PC-3 (cell line): ENCODE measurements at regions not wholly inside any gene's neighbourhood (a gene's known extent, or its start where the extent isn't known, plus 50 kb on each side); places are given as distances from the start of the nearest gene placed in this dataset.

ENCODE experiments used
- ATAC-seq: fragments of 200-7000 bp; cut with Tn5 transposase; 2 replicates; pipeline ENCODE4 v1.9.1; 2020; ENCODE audit warnings: mild to moderate bottlenecking, moderate library complexity
- BruUV-seq: library from RNA; stranded (reverse); fragments of 400-500 nt; replicated peaks from 2 replicates; lab custom pipeline; 2021; lab: Mats Ljungman, UMichigan
- CTCF ChIA-PET: fragments of 300-600 bp; sonication (Branson Sonifier 250); formaldehyde crosslinking; loops from one replicate; lab custom pipeline; 2022; ENCODE audit warnings: antibody characterized with exemption; lab: Charles Lee
- POLR2A ChIA-PET: fragments of 300-600 bp; sonication (Branson Sonifier 250); formaldehyde crosslinking; loops from one replicate; lab custom pipeline; 2022; ENCODE audit warnings: antibody characterized with exemption; ENCODE audit not compliant: unreplicated experiment; lab: Charles Lee
- DNase-seq: peaks from one replicate; pipeline ENCODE4 v3.0.0-alpha.2; 2015
- H2AFZ ChIP-seq: fragments of 300-600 bp; sonication (generic); 2 replicates; pipeline ENCODE4 v1.6.0; 2016; ENCODE audit warnings: antibody characterized with exemption, low read length
- H3F3A ChIP-seq: fragments of 300-600 bp; sonication (generic); one replicate; pipeline ENCODE4 v1.6.0; 2017; ENCODE audit warnings: antibody characterized with exemption, low read length, control low read depth, mild to moderate bottlenecking; ENCODE audit not compliant: unreplicated experiment
- H3K27ac ChIP-seq: fragments of 300-600 bp; sonication (generic); 2 replicates; pipeline ENCODE4 v1.5.1; 2016; ENCODE audit warnings: mild to moderate bottlenecking, low read length
- H3K27me3 ChIP-seq: fragments of 300-600 bp; sonication (generic); 2 replicates; pipeline ENCODE4 v1.6.1; 2016; ENCODE audit warnings: low read length, mixed read lengths
- H3K36me3 ChIP-seq: fragments of 300-600 bp; sonication (generic); 2 replicates; pipeline ENCODE4 v1.6.1; 2016; ENCODE audit warnings: low read depth, mixed run types, low read length, mixed read lengths
- H3K4me1 ChIP-seq: fragments of 300-600 bp; sonication (generic); 2 replicates; pipeline ENCODE4 v1.5.1; 2016; ENCODE audit warnings: low read length; ENCODE audit not compliant: insufficient read depth
- H3K4me2 ChIP-seq: fragments of 300-600 bp; sonication (generic); 2 replicates; pipeline ENCODE4 v1.6.0; 2016; ENCODE audit warnings: low read length
- H3K4me3 ChIP-seq: fragments of 300-600 bp; sonication (generic); 2 replicates; pipeline ENCODE4 v1.5.1; 2016; ENCODE audit warnings: mild to moderate bottlenecking, low read length, mixed read lengths
- H3K79me2 ChIP-seq: fragments of 300-600 bp; sonication (generic); 2 replicates; pipeline ENCODE4 v1.6.1; 2017; ENCODE audit warnings: low read length, mixed read lengths
- H3K9ac ChIP-seq: fragments of 300-600 bp; sonication (generic); 2 replicates; pipeline ENCODE4 v1.6.0; 2016; ENCODE audit warnings: mild to moderate bottlenecking, low read length
- H3K9me2 ChIP-seq: fragments of 300-600 bp; sonication (generic); replicated peaks from 2 replicates; pipeline ENCODE4 v1.6.1; 2016; ENCODE audit warnings: mixed run types, low read length, mixed read lengths
- H3K9me3 ChIP-seq: fragments of 300-600 bp; sonication (generic); 2 replicates; pipeline ENCODE4 v1.6.1; 2016; ENCODE audit warnings: low read length, mixed read lengths
- H4K20me1 ChIP-seq: fragments of 300-600 bp; sonication (generic); 2 replicates; pipeline ENCODE4 v1.6.1; 2016; ENCODE audit warnings: low read length, mixed read lengths
- CTCF ChIP-seq: fragments of 300-600 bp; sonication (generic); conservative IDR thresholded peaks from 2 replicates; pipeline ENCODE4 v1.5.1; 2017; ENCODE audit warnings: antibody characterized with exemption, low read depth, mild to moderate bottlenecking, low read length
- EZH2 ChIP-seq: fragments of 300-600 bp; sonication (generic); IDR thresholded peaks from one replicate; pipeline ENCODE4 v1.6.1; 2017; ENCODE audit warnings: antibody characterized with exemption, mild to moderate bottlenecking, low read length; ENCODE audit not compliant: unreplicated experiment
- EZH2phosphoT487 ChIP-seq: fragments of 300-600 bp; sonication (generic); IDR thresholded peaks from 2 replicates; pipeline ENCODE4 v1.6.1; 2018; ENCODE audit warnings: mild to moderate bottlenecking, antibody characterized with exemption, low read length, borderline replicate concordance
- intact Hi-C: fragments of 100-400 bp; cut with micrococcal nuclease; formaldehyde crosslinking; loops from 2 replicates; pipeline ENCODE4 v1.9.0; 2023

DNA sequence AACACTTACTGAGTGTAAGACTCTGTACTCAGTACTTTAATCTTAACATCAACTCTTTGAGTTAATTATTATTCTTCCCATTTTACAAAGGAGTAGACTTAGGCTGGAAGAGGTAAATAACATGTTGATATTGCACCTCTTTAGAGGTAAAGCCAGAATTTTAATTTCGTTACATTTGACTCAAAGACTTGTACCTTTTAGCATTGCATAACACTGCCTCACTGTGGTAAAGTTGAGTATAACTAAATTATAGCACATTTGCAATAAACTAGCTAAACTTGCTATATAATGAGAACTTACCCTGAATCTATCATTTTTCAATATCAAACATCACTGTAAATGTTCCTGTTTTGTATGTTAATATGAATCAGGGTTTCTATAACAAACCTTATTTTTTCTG lies 218.5 kb downstream of the PRR32 start:
- intact Hi-C loops: no loop called here
- peak; percentile 6 for DNase-seq
- no peaks in the 10 kb centered on the region for H3K36me3 ChIP-seq
- H3F3A ChIP-seq: no peaks in the 10 kb centered on the region
- no peak overlapping the region for H3K4me3 ChIP-seq
- H2AFZ ChIP-seq: no peak overlapping the region
- ChIA-PET POLR2A (no interaction called here), CTCF (no interaction called here)
- H3K9ac ChIP-seq: no peak overlapping the region
- no peaks in the 10 kb centered on the region for H3K9me2 ChIP-seq
- no peaks in the 10 kb centered on the region for H3K27me3 ChIP-seq
- no peak for ATAC-seq
- TF ChIP-seq CTCF (peak; percentile 38; the same call in 1 of the 2 replicates), EZH2phosphoT487 (no peak)
- H3K27ac ChIP-seq: no peak overlapping the region
- no peaks in the 10 kb centered on the region for H4K20me1 ChIP-seq
- H3K4me1 ChIP-seq: no peaks in the 10 kb centered on the region
- H3K4me2 ChIP-seq: no peak overlapping the region
- no TSS peak for BruUV-seq
- no peaks in the 10 kb centered on the region for H3K9me3 ChIP-seq
- H3K79me2 ChIP-seq: no peaks in the 10 kb centered on the region

GRCh38 chrX:127057891-127058619 lies 238.5 kb downstream of the PRR32 start:
- ATAC-seq (no peak), DNase-seq (no peak)
- no peak overlapping the region for H3K4me3 ChIP-seq
- no peak overlapping the region for H3K4me2 ChIP-seq
- TF ChIP-seq EZH2 (no peak), EZH2phosphoT487 (no peak), CTCF (no peak)
- H3K9me2 ChIP-seq: no peaks in the 10 kb centered on the region
- ChIA-PET POLR2A (no interaction called here), CTCF (no interaction called here)
- no peak overlapping the region for H3K27ac ChIP-seq
- H3K36me3 ChIP-seq: no peaks in the 10 kb centered on the region
- H3K27me3 ChIP-seq: no peaks in the 10 kb centered on the region
- H4K20me1 ChIP-seq: no peaks in the 10 kb centered on the region
- intact Hi-C loops: no loop called here
- no peaks in the 10 kb centered on the region for H3K4me1 ChIP-seq
- no peaks in the 10 kb centered on the region for H3F3A ChIP-seq
- no peak overlapping the region for H2AFZ ChIP-seq
- H3K9ac ChIP-seq: no peak overlapping the region
- no TSS peak for BruUV-seq
- no peaks in the 10 kb centered on the region for H3K9me3 ChIP-seq
- no peaks in the 10 kb centered on the region for H3K79me2 ChIP-seq

GRCh38 chrX:127085939-127086338 lies 266.4 kb downstream of the PRR32 start:
- no peak overlapping the region for H3K9ac ChIP-seq
- no peaks in the 10 kb centered on the region for H3K36me3 ChIP-seq
- DNase-seq (no peak), ATAC-seq (no peak)
- no peaks in the 10 kb centered on the region for H3K27me3 ChIP-seq
- H3K4me2 ChIP-seq: no peak overlapping the region
- H3K79me2 ChIP-seq: no peaks in the 10 kb centered on the region
- no peak overlapping the region for H3K27ac ChIP-seq
- ChIA-PET POLR2A (no interaction called here), CTCF (no interaction called here)
- no peaks in the 10 kb centered on the region for H3K9me3 ChIP-seq
- H3K9me2 ChIP-seq: no peaks in the 10 kb centered on the region
- TF ChIP-seq CTCF: no peak
- TF ChIP-seq EZH2phosphoT487: no peak
- no peak for TF ChIP-seq EZH2
- H4K20me1 ChIP-seq: no peaks in the 10 kb centered on the region
- BruUV-seq: no TSS peak
- intact Hi-C loops: no loop called here
- H3F3A ChIP-seq: no peaks in the 10 kb centered on the region
- no peak overlapping the region for H3K4me3 ChIP-seq
- H2AFZ ChIP-seq: no peak overlapping the region
- no peaks in the 10 kb centered on the region for H3K4me1 ChIP-seq
